GM10248 (cell line): ENCODE measurements at regions not wholly inside any gene's neighbourhood (a gene's known extent, or its start where the extent isn't known, plus 50 kb on each side); places are given as distances from the start of the nearest gene placed in this dataset.
"Not testable (repeated sequence)": the region's sequence is repeated elsewhere in the genome, so short reads cannot be mapped to it uniquely, and the experiment has no call there.

Experiments used
- CTCF ChIA-PET: fragments of 300-600 bp; sonication (Branson Sonifier 250); formaldehyde crosslinking; extraction: SDS; loops from one replicate; lab custom pipeline; 2021; ENCODE audit warnings: antibody characterized with exemption; lab: Yijun Ruan, JAX
- POLR2A ChIA-PET: fragments of 350-650 bp; sonication (Branson Sonifier 250); formaldehyde crosslinking; extraction: SDS; loops from one replicate; lab custom pipeline; 2020; ENCODE audit warnings: antibody characterized with exemption; lab: Yijun Ruan, JAX
- DNase-seq: peaks from one replicate; pipeline ENCODE4 v3.0.0; 2012; ENCODE audit errors: extremely low spot score
- CTCF ChIP-seq: IDR thresholded peaks from 2 replicates; pipeline ENCODE4 v1.5.1; 2012; ENCODE audit warnings: mild to moderate bottlenecking, low read depth; ENCODE audit errors: extremely low read depth, missing control alignments, control extremely low read depth

- DNase-seq: no peak
- CTCF ChIA-PET: no interaction called here
- POLR2A ChIA-PET: no interaction called here
- no peak for TF ChIP-seq CTCF
These were observed 186.9 kb upstream of the FLRT2 start for GRCh38 chr14:85342858-85343607.

- ChIA-PET CTCF (no interaction called here), POLR2A (no interaction called here)
- TF ChIP-seq CTCF: no peak
- DNase-seq: no peak
These were observed 185.8 kb upstream of the FLRT2 start for GRCh38 chr14:85344171-85344570.

GRCh38 chr14:85344847-85345570 lies 184.9 kb upstream of the FLRT2 start:
- no peak for TF ChIP-seq CTCF
- no peak for DNase-seq
- POLR2A ChIA-PET: no interaction called here
- CTCF ChIA-PET: no interaction called here

GRCh38 chr14:85350667-85351066 lies 179.3 kb upstream of the FLRT2 start:
- TF ChIP-seq CTCF: no peak
- CTCF ChIA-PET: interaction anchor here (1.0 kb wide), 1 partner anchor 47 kb away, joined by 3 read pairs; no protein-coding TSS in a partner anchor
- POLR2A ChIA-PET: no interaction called here
- no peak for DNase-seq

- DNase-seq, POLR2A ChIA-PET, CTCF ChIA-PET: not testable (repeated sequence)
These were observed 177.4 kb upstream of the FLRT2 start for GRCh38 chr14:85352588-85352987.

- ChIA-PET POLR2A (no interaction called here), CTCF (no interaction called here)
- DNase-seq: no peak
- no peak for TF ChIP-seq CTCF
These were observed 172.8 kb upstream of the FLRT2 start for GRCh38 chr14:85357120-85357519.
